T-cell (primary cell): ENCODE measurements at regions not wholly inside any gene's neighbourhood (a gene's known extent, or its start where the extent isn't known, plus 50 kb on each side); places are given as distances from the start of the nearest gene placed in this dataset.

ENCODE experiments used
- ATAC-seq, 4 experiments: fragments of 200-7000 bp in 3 of 4; fragments of 150-1000 bp in 1 of 4; cut with Tn5 transposase; replicated peaks in 1 of 4; 1 replicate in 3 of 4; 2 replicates in 1 of 4; pipeline ENCODE4 v1.10.0; 2021; ENCODE audit warnings: moderate library complexity in 3 of 4, mild to moderate bottlenecking in 2 of 4, moderate number of reproducible peaks in 1 of 4
- CTCF ChIA-PET, 2 donors: fragments of 300-600 bp; sonication (Branson Sonifier 250); formaldehyde crosslinking; loops; one replicate each; lab custom pipeline; 2022; ENCODE audit warnings: antibody characterized with exemption in 2 of 2; lab: Charles Lee
- POLR2A ChIA-PET, 2 donors: fragments of 300-600 bp; sonication (Branson Sonifier 250); formaldehyde crosslinking; loops; one replicate each; lab custom pipeline; 2022; ENCODE audit warnings: antibody characterized with exemption in 2 of 2; lab: Charles Lee
- DNase-seq, 35 experiments: peaks; one replicate each; pipeline versions ENCODE4 v3.0.0 to v3.0.0-alpha.2; 2013 to 2023
- H3K27ac ChIP-seq: one replicate; pipeline ENCODE4 v1.5.1; 2013; ENCODE audit warnings: low read length
- H3K27me3 ChIP-seq, 2 experiments: replicated peaks in 1 of 2; 1 replicate in 1 of 2; 2 replicates in 1 of 2; pipeline versions ENCODE4 v1.6.1 to v1.7.0; 2013; ENCODE audit warnings: low read length in 1 of 2, mixed read lengths in 1 of 2; ENCODE audit not compliant: control insufficient read depth in 2 of 2, insufficient read depth in 2 of 2; ENCODE audit errors: extremely low read depth in 1 of 2
- H3K36me3 ChIP-seq, 2 donors: 1 replicate in 1 of 2; 2 replicates in 1 of 2; pipeline versions ENCODE4 v1.6.1 to v1.7.0; 2013; ENCODE audit warnings: low read length in 1 of 2; ENCODE audit not compliant: control insufficient read depth in 2 of 2, insufficient read depth in 1 of 2; ENCODE audit errors: extremely low read depth in 1 of 2
- H3K4me1 ChIP-seq, 2 experiments: 1 replicate in 1 of 2; 2 replicates in 1 of 2; pipeline versions ENCODE4 v1.6.1 to v1.7.0; 2013; ENCODE audit warnings: low read length in 2 of 2, mixed read lengths in 1 of 2; ENCODE audit not compliant: insufficient read depth in 2 of 2, control insufficient read depth in 1 of 2; ENCODE audit errors: extremely low read depth in 1 of 2
- H3K4me3 ChIP-seq, 2 donors: 1 replicate in 1 of 2; 2 replicates in 1 of 2; pipeline versions ENCODE4 v1.5.1 to v1.7.0; 2013; ENCODE audit warnings: mild to moderate bottlenecking in 2 of 2, low read length in 1 of 2, moderate library complexity in 1 of 2; ENCODE audit not compliant: control insufficient read depth in 1 of 2; ENCODE audit errors: extremely low read depth in 1 of 2
- H3K9me3 ChIP-seq: 2 replicates; pipeline ENCODE4 v1.7.0; 2013
- H3K27ac Mint-ChIP-seq, 2 donors: one replicate each; pipeline ENCODE4 v1.8.0; 2020 to 2021; ENCODE audit warnings: mild to moderate bottlenecking in 2 of 2, mixed read lengths in 2 of 2
- H3K27me3 Mint-ChIP-seq, 2 donors: one replicate each; pipeline ENCODE4 v1.8.0; 2021 to 2022; ENCODE audit warnings: mixed read lengths in 2 of 2
- H3K36me3 Mint-ChIP-seq: one replicate; pipeline ENCODE4 v1.8.0; 2021; ENCODE audit warnings: mixed read lengths
- H3K4me1 Mint-ChIP-seq, 3 donors: one replicate each; pipeline ENCODE4 v1.8.0; 2020 to 2022; ENCODE audit warnings: mixed read lengths in 3 of 3, mild to moderate bottlenecking in 1 of 3
- H3K4me3 Mint-ChIP-seq, 3 donors: one replicate each; pipeline ENCODE4 v1.8.0; 2020 to 2022; ENCODE audit warnings: mild to moderate bottlenecking in 3 of 3, mixed read lengths in 3 of 3, moderate library complexity in 3 of 3
- H3K9me3 Mint-ChIP-seq, 3 donors: one replicate each; pipeline ENCODE4 v1.8.0; 2020 to 2022; ENCODE audit warnings: mixed read lengths in 3 of 3
- WGBS: methylation state at CpG from one replicate; pipeline ENCODE4 v1.1.5; 2013; ENCODE audit warnings: missing lambda C conversion rate; ENCODE audit not compliant: insufficient coverage; 5-methylcytosine and 5-hydroxymethylcytosine counted together

- Histone ChIP-seq H3K4me3 (no peak overlapping the region), H3K9me3 (no peaks in the 10 kb centered on the region), H3K27ac (no peak overlapping the region), H3K27me3 (no peaks in the 10 kb centered on the region), H3K36me3 (no peaks in the 10 kb centered on the region), H3K4me1 (no peaks in the 10 kb centered on the region)
- DNase-seq (no peak), ATAC-seq (no peak)
- Mint-ChIP-seq H3K36me3 (no peaks in the 10 kb centered on the region), H3K27ac (no peak overlapping the region), H3K4me1 (no peaks in the 10 kb centered on the region), H3K9me3 (peaks cover 0 to 4% (median 0%) of the 10 kb centered on the region in 3 donors), H3K4me3 (no peak overlapping the region), H3K27me3 (peaks cover 0 to 5% of the 10 kb centered on the region in 2 donors)
- POLR2A ChIA-PET: no interaction called here
- no CpG with 5 or more reads among the region's 3 CpGs for whole genome bisulfite sequencing
- CTCF ChIA-PET: interaction anchor here (0.6 to 0.8 kb wide), 3 partner anchors 36 to 1258 kb away, joined by 3 read pairs; no protein-coding TSS in a partner anchor
Measured at GRCh38 chr7:17085186-17085585, 203.4 kb upstream of the AGR3 start.

- H3K27me3 ChIP-seq: no peaks in the 10 kb centered on the region
- no peaks in the 10 kb centered on the region for H3K4me1 ChIP-seq
- no peak overlapping the region for H3K27ac ChIP-seq
- whole genome bisulfite sequencing: 89% methylated on average over 3 of the region's 5 CpGs
- ATAC-seq (no peak), DNase-seq (no peak)
- no peaks in the 10 kb centered on the region for H3K9me3 Mint-ChIP-seq
- H3K27me3 Mint-ChIP-seq: peaks cover 0 to 5% of the 10 kb centered on the region in 2 donors
- no peaks in the 10 kb centered on the region for H3K4me1 Mint-ChIP-seq
- no peak overlapping the region for H3K4me3 ChIP-seq
- POLR2A ChIA-PET: no interaction called here
- H3K4me3 Mint-ChIP-seq: no peak overlapping the region
- H3K36me3 Mint-ChIP-seq: no peaks in the 10 kb centered on the region
- no peak overlapping the region for H3K27ac Mint-ChIP-seq
- H3K36me3 ChIP-seq: no peaks in the 10 kb centered on the region
- H3K9me3 ChIP-seq: no peaks in the 10 kb centered on the region
- CTCF ChIA-PET: no interaction called here
Measured at GRCh38 chr7:17086403-17086802, 204.6 kb upstream of the AGR3 start.

- CTCF ChIA-PET: no interaction called here
- H3K4me3 Mint-ChIP-seq: no peak overlapping the region
- DNase-seq (no peak), ATAC-seq (no peak)
- Histone ChIP-seq H3K9me3 (no peaks in the 10 kb centered on the region), H3K36me3 (no peaks in the 10 kb centered on the region), H3K4me1 (no peaks in the 10 kb centered on the region), H3K27ac (no peak overlapping the region), H3K4me3 (no peak overlapping the region), H3K27me3 (no peaks in the 10 kb centered on the region)
- no peaks in the 10 kb centered on the region for H3K4me1 Mint-ChIP-seq
- POLR2A ChIA-PET: no interaction called here
- H3K27me3 Mint-ChIP-seq: peaks cover 0 to 1% of the 10 kb centered on the region in 2 donors
- H3K27ac Mint-ChIP-seq: no peak overlapping the region
- H3K36me3 Mint-ChIP-seq: no peaks in the 10 kb centered on the region
- 100% methylated on average over 1 of the region's 2 CpGs for WGBS
- H3K9me3 Mint-ChIP-seq: no peaks in the 10 kb centered on the region
Measured at GRCh38 chr7:17090751-17091150, 207.7 kb upstream of the AHR start.

GRCh38 chr7:17093461-17093860, 205.0 kb upstream of the AHR start:
- no peak for DNase-seq
- no CpG with 5 or more reads among the region's 3 CpGs for WGBS
- H3K27ac Mint-ChIP-seq: no peak overlapping the region
- ChIA-PET POLR2A (no interaction called here), CTCF (no interaction called here)
- H3K36me3 Mint-ChIP-seq: no peaks in the 10 kb centered on the region
- Histone ChIP-seq H3K4me3 (no peak overlapping the region), H3K36me3 (no peaks in the 10 kb centered on the region), H3K9me3 (no peaks in the 10 kb centered on the region), H3K27me3 (no peaks in the 10 kb centered on the region), H3K27ac (no peak overlapping the region), H3K4me1 (no peaks in the 10 kb centered on the region)
- H3K4me3 Mint-ChIP-seq: no peak overlapping the region
- peaks cover 0 to 9% (median 0%) of the 10 kb centered on the region in 3 donors for H3K4me1 Mint-ChIP-seq
- no peak for ATAC-seq
- H3K27me3 Mint-ChIP-seq: no peaks in the 10 kb centered on the region
- H3K9me3 Mint-ChIP-seq: no peaks in the 10 kb centered on the region

- WGBS: 70% methylated on average over 2 of the region's 5 CpGs
- Mint-ChIP-seq H3K27ac (no peak overlapping the region), H3K9me3 (no peaks in the 10 kb centered on the region), H3K36me3 (no peaks in the 10 kb centered on the region), H3K27me3 (no peaks in the 10 kb centered on the region), H3K4me3 (no peak overlapping the region), H3K4me1 (peaks cover 0 to 9% (median 0%) of the 10 kb centered on the region in 3 donors)
- Histone ChIP-seq H3K27ac (no peak overlapping the region), H3K4me1 (no peaks in the 10 kb centered on the region), H3K27me3 (no peaks in the 10 kb centered on the region), H3K4me3 (no peak overlapping the region), H3K9me3 (no peaks in the 10 kb centered on the region), H3K36me3 (no peaks in the 10 kb centered on the region)
- ATAC-seq (no peak), DNase-seq (peak in 1 of 35 experiments; percentile 0)
- ChIA-PET POLR2A (interaction anchor here in 1 of 2 donors (0.5 kb wide), 1 partner anchor 13 kb away, joined by 4 read pairs; no protein-coding TSS in a partner anchor), CTCF (no interaction called here)
Measured at GRCh38 chr7:17094963-17095574, 203.4 kb upstream of the AHR start.

GRCh38 chr7:17095931-17096330, 202.5 kb upstream of the AHR start:
- no peak overlapping the region for H3K27ac ChIP-seq
- H3K4me1 Mint-ChIP-seq: peaks cover 0 to 9% (median 0%) of the 10 kb centered on the region in 3 donors
- H3K4me3 ChIP-seq: no peak overlapping the region
- no peaks in the 10 kb centered on the region for H3K27me3 ChIP-seq
- no peaks in the 10 kb centered on the region for H3K36me3 Mint-ChIP-seq
- no peaks in the 10 kb centered on the region for H3K4me1 ChIP-seq
- ChIA-PET CTCF (no interaction called here), POLR2A (no interaction called here)
- DNase-seq (no peak), ATAC-seq (no peak)
- WGBS: no CpG with 5 or more reads among the region's 2 CpGs
- H3K9me3 Mint-ChIP-seq: no peaks in the 10 kb centered on the region
- no peaks in the 10 kb centered on the region for H3K36me3 ChIP-seq
- no peak overlapping the region for H3K27ac Mint-ChIP-seq
- H3K4me3 Mint-ChIP-seq: no peak overlapping the region
- no peaks in the 10 kb centered on the region for H3K27me3 Mint-ChIP-seq
- no peaks in the 10 kb centered on the region for H3K9me3 ChIP-seq
